Testis (tissue), 2 donors: ENCODE measurements at regions not wholly inside any gene's neighbourhood (a gene's known extent, or its start where the extent isn't known, plus 50 kb on each side); places are given as distances from the start of the nearest gene placed in this dataset.

ENCODE experiments used
- CTCF ChIP-seq, 3 experiments: fragments of 450-650 bp in 2 of 3; fragments of 200-600 bp in 1 of 3; sonication (generic) in 1 of 3; IDR thresholded peaks; one replicate each; pipeline ENCODE4 v1.5.1; 2016 to 2019; ENCODE audit warnings: antibody characterized with exemption in 3 of 3, mild to moderate bottlenecking in 2 of 3, moderate library complexity in 1 of 3
- POLR2A ChIP-seq: fragments of 450-650 bp; IDR thresholded peaks from one replicate; pipeline ENCODE4 v1.6.1; 2017; ENCODE audit warnings: antibody characterized with exemption, mild to moderate bottlenecking, moderate library complexity

DNA sequence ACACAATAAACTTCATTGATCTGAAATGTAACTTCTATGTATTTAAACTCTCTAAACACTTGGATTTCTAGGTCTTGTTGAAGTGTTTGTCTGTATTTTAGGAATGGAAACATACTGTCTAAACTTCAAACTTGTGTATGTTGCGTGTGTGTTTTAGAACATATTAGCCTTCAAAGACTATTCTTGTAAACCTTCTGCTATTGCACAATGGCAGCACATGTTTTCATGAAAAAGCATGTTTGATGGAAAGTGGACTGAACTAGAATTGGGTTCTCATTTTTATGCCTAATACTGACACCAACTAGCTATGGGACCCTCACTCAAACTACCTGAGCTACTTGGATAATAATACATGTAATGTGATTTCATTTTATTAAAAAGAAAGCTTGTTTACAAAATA lies 592.6 kb downstream of the IPMK start:
- TF ChIP-seq CTCF (IDR thresholded peaks at IDR 0.05) (no peak), POLR2A (no peak)
